ENCODE measurements at regions not wholly inside any gene's neighbourhood (a gene's known extent, or its start where the extent isn't known, plus 50 kb on each side); places are given as distances from the start of the nearest gene placed in this dataset.

DNA sequence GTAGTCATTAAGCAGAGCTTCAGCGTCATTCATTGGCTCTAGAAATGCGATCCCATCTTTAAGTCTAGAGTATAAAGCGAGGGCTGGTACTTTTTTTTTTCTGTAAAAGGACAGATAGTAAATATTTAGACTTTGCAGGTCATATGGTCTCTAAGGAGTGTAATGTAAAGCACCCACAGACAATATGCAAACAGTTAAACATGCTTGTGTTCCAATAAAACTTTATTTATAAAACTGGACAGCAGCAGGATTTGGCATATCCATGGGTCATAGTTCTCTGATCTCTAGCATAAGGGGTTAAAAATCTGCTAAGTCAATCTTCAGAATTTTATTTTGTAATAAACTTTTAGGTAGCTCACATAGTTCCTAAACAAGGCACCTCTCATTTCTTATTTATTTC, 226.8 kb upstream of the TBC1D5 start:
- Mint-ChIP-seq H3K4me1 (peaks cover 28% of the 10 kb centered on the region), H3K27me3 (ENCODE audit: low read depth) (no peaks in the 10 kb centered on the region), H3K27ac (ENCODE audit: unreplicated experiment) (no peak overlapping the region), H3K4me3 (no peak overlapping the region), H3K36me3 (ENCODE audit: low read depth) (no peaks in the 10 kb centered on the region), H3K9me3 (no peaks in the 10 kb centered on the region)
- TF ChIP-seq, protein P1, sequence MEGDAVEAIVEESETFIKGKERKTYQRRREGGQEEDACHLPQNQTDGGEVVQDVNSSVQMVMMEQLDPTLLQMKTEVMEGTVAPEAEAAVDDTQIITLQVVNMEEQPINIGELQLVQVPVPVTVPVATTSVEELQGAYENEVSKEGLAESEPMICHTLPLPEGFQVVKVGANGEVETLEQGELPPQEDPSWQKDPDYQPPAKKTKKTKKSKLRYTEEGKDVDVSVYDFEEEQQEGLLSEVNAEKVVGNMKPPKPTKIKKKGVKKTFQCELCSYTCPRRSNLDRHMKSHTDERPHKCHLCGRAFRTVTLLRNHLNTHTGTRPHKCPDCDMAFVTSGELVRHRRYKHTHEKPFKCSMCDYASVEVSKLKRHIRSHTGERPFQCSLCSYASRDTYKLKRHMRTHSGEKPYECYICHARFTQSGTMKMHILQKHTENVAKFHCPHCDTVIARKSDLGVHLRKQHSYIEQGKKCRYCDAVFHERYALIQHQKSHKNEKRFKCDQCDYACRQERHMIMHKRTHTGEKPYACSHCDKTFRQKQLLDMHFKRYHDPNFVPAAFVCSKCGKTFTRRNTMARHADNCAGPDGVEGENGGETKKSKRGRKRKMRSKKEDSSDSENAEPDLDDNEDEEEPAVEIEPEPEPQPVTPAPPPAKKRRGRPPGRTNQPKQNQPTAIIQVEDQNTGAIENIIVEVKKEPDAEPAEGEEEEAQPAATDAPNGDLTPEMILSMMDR (conservative IDR thresholded peaks at IDR 0.05) = no peak
- no peak for DNase-seq (ENCODE audit: low read depth, low spot score)

- H3K4me1 Mint-ChIP-seq = peaks cover 16% of the 10 kb centered on the region
- H3K36me3 Mint-ChIP-seq (ENCODE audit: low read depth) = peaks cover under 1% of the 10 kb centered on the region
- H3K9me3 Mint-ChIP-seq = no peaks in the 10 kb centered on the region
- no peak overlapping the region for H3K4me3 Mint-ChIP-seq
- no peak for DNase-seq (ENCODE audit: low read depth, low spot score)
- TF ChIP-seq, protein P1 (conservative IDR thresholded peaks at IDR 0.05) = no peak
- no peak overlapping the region for H3K27ac Mint-ChIP-seq (ENCODE audit: unreplicated experiment)
- no peaks in the 10 kb centered on the region for H3K27me3 Mint-ChIP-seq (ENCODE audit: low read depth)
These were observed 225.6 kb upstream of the TBC1D5 start for GRCh38 chr3:17967953-17968607.

DNA sequence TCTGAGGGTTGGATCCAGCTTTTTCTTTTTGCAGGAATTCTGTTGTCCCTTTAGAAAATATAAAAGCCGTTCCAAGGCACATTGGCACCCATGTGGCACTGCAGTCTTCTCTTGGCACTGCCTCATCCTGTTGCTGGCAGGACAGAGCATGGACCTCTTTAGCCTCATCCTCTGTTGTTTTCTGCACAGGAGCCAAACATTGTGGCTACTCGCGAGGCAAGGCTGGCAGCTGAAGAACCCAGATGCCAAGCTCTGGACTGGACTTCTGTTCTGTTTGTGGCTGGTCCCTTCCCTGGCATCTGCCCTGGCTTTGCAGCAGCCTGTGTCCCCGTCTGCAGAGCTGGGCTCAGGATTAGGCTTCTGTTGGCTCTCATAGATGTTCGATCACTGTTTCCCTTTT, 224.7 kb upstream of the TBC1D5 start:
- TF ChIP-seq, protein P1 (conservative IDR thresholded peaks at IDR 0.05) = no peak
- Mint-ChIP-seq H3K27me3 (ENCODE audit: low read depth) (no peaks in the 10 kb centered on the region), H3K9me3 (no peaks in the 10 kb centered on the region), H3K4me3 (no peak overlapping the region), H3K4me1 (peaks cover 7% of the 10 kb centered on the region), H3K27ac (ENCODE audit: unreplicated experiment) (no peak overlapping the region), H3K36me3 (ENCODE audit: low read depth) (peaks cover 3% of the 10 kb centered on the region)
- no peak for DNase-seq (ENCODE audit: low read depth, low spot score)

- Mint-ChIP-seq H3K4me3 (no peak overlapping the region), H3K4me1 (no peaks in the 10 kb centered on the region), H3K9me3 (no peaks in the 10 kb centered on the region), H3K36me3 (ENCODE audit: low read depth) (peaks cover 3% of the 10 kb centered on the region), H3K27ac (ENCODE audit: unreplicated experiment) (no peak overlapping the region), H3K27me3 (ENCODE audit: low read depth) (no peaks in the 10 kb centered on the region)
- TF ChIP-seq, protein P1 (conservative IDR thresholded peaks at IDR 0.05) = no peak
- no peak for DNase-seq (ENCODE audit: low read depth, low spot score)
These were observed 222.9 kb upstream of the TBC1D5 start for GRCh38 chr3:17965331-17965730.

DNA sequence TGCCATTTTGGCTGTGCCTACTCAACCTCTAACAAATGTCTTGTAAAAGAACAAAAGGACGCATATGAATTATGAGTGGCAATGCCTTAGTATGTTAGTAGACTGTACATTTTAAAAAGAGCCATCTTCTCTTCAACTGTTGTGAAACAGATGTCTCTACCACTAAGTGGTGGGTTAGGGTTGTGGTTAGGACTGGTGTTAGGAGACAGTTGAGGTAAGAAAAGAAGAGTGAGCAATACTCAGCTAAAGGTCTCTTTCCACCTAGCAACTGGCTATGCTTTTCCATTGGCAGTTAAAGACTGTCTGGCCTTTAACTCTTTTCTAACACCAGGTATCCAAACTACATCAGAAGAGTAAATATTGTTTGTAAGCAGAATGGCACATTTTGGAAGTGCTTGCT, 221.7 kb upstream of the TBC1D5 start:
- Mint-ChIP-seq H3K27me3 (ENCODE audit: low read depth) (no peaks in the 10 kb centered on the region), H3K4me1 (no peaks in the 10 kb centered on the region), H3K36me3 (ENCODE audit: low read depth) (peaks cover 3% of the 10 kb centered on the region), H3K4me3 (no peak overlapping the region), H3K27ac (ENCODE audit: unreplicated experiment) (no peak overlapping the region), H3K9me3 (no peaks in the 10 kb centered on the region)
- no peak for DNase-seq (ENCODE audit: low read depth, low spot score)
- TF ChIP-seq, protein P1 (conservative IDR thresholded peaks at IDR 0.05) = no peak
